ENCODE measurements at regions not wholly inside any gene's neighbourhood (a gene's known extent, or its start where the extent isn't known, plus 50 kb on each side); places are given as distances from the start of the nearest gene placed in this dataset.

DNA sequence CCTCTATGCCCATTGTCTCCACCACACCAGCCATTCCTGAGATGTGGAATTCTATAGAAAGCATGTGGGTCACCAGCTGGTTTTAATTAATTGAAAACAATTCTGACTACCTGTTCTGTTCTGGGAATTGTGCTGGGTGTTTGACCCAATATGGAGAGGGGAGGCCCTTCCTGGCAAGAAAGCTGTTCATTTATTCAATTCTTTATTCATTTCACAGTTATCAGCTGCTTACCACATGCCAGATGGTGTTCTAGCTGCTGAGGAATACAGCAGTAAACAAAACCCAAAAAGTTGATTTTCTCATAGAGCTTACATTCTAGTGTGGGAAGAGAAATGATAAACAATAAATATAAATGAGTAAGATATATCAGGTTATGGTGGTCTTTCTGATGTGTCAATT, 296.1 kb upstream of the RASGRP1 start:
- TF ChIP-seq ZNF274 (IDR thresholded peaks at IDR 0.05; ENCODE audit: low read depth, low read length), result no peak

DNA sequence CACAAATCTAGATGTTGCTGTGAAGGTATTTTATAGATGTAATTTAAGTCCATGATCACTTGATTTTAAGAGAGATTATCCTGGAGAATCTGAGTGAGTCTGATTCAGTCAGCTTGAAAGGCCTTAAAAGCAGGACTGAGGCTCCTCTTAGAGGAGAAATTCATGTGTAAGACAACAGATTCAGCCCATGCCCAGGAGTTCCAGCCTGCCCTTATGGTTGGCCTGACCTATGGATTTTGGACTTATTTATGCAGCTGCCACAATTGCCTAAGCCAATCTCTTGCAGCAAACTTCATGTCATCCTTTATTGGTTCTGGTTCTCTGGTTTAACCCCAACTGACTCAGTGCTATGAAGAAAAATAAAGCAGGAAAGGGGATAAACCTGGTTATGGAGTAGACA, 296.5 kb upstream of the RASGRP1 start:
- no peak overlapping the region for H3K4me3 ChIP-seq (ENCODE audit: low read length)
- no peak for TF ChIP-seq ZNF274 (IDR thresholded peaks at IDR 0.05; ENCODE audit: low read depth, low read length)

More for the DNA sequence above, 296.1 kb upstream of the RASGRP1 start:
- no peak overlapping the region for H3K4me3 ChIP-seq (ENCODE audit: low read length)

DNA sequence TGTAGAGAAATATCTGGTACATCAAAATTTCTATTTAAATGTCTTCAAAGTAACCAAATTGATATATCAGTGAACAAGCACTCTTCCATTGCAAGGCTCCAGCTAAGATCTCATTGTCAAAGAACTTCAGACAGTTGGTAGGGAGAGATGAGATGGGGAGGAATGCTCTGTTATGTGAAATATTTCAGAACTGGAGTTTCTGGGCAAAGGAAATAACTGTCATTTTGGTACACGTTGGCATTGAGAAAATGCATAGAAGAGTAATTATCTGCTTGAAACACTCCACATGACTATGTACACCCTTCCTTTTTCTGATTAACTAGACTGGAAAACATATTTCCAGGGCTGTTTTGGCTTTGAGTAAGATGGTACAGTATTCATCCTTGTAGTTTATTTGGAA, 297.5 kb upstream of the RASGRP1 start:
- TF ChIP-seq ZNF274 (IDR thresholded peaks at IDR 0.05; ENCODE audit: low read depth, low read length), result no peak
- H3K4me3 ChIP-seq (ENCODE audit: low read length), result no peak overlapping the region

DNA sequence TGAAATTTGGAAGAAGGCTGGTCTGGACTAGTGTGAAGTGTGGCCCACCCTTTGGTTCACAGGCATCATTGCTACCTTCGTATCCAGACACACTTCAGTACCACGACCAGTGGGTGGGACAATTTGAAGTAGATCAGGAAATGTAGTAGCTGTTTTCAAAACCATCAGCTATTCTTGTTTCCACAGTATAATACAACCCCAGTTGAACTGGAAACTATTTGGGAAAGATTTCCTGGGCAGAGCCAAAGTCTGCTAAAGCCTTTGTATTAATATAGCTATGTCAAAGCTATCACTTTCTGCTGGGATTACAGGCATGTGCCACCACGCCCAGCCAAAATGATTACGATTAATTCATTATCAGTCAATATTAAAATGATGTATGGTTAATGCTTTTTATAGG, 298.8 kb upstream of the RASGRP1 start:
- H3K4me3 ChIP-seq (ENCODE audit: low read length), result no peak overlapping the region
- TF ChIP-seq ZNF274 (IDR thresholded peaks at IDR 0.05; ENCODE audit: low read depth, low read length), result no peak

DNA sequence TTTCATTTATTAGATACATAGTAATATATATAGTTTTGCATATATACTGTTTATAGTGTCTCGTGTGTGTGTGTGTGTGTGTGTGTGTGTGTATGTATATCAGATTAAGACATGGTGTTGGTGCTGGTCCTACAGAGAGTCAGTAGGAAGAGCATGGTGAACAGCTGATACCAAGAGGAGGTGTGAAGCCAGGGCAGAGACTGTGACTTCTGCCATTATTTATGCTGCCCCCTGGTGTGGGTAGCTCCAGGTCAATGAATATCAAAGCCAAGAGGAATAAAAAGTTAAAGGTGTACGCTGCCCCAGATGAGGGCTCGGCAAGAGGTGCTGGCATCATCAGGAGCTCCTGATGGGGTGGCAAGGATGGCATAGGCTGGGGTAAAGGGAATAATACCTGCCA, 299.5 kb upstream of the RASGRP1 start:
- no peak for TF ChIP-seq ZNF274 (IDR thresholded peaks at IDR 0.05; ENCODE audit: low read depth, low read length)
- no peak overlapping the region for H3K4me3 ChIP-seq (ENCODE audit: low read length)

DNA sequence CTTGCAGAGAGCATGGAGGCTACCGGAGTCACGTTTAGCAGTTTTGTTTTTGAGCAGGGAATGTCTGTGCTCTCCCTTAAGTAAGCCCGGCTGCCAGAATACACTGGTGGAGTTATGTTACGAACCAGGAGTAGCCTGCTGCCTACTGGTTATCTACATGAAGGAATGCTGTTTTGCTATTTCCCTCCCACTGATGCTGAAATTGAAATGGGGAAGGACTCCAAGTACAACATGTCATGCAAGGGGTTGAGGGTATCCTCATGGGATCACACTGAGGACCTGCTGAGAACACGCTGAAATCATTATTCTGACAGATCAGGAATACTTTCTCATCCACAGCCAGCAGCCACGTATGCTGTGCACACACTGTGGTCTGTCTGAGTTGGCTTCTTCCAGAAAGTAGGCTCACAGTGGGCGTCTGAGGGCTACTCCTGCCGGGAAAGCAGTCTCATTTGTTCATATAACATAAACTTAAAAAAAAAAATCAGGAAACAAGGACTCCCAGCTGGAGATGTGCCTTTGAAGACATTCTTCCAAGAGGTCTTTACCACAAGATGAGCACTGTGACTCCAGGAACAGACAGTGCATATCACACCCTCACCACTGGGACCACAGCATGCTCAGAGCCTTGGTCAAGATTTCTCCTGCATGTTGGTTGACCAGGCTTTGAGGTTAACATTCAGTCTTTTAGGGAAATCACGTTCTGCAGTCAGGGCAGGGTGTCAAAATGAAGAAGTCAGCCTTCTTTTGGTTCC, 300.4 kb upstream of the RASGRP1 start:
- TF ChIP-seq ZNF274 (IDR thresholded peaks at IDR 0.05; ENCODE audit: low read depth, low read length), result no peak

DNA sequence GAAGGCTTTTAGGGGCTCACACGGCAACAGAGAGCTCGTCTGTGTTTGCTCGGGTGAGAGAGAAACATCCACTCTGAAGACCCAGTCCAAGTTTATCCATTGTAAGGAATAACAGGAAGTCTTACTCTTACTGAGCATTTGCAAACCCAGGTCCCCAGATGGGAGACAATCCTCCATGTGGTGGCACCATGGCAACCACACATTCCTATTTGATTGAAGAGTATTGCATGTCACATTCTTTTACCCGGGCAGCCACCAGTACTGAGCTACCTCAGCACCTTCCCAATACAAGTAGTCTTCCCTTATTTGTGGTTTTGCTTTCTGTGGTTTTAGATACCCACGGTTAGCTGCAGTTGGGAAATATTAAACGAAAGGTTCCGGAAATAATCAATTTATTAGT, 302.9 kb upstream of the RASGRP1 start:
- H3K4me3 ChIP-seq (ENCODE audit: low read length), result no peak overlapping the region
- TF ChIP-seq ZNF274 (IDR thresholded peaks at IDR 0.05; ENCODE audit: low read depth, low read length), result no peak

More for the DNA sequence above, 300.4 kb upstream of the RASGRP1 start:
- H3K4me3 ChIP-seq (ENCODE audit: low read length), result no peak overlapping the region

DNA sequence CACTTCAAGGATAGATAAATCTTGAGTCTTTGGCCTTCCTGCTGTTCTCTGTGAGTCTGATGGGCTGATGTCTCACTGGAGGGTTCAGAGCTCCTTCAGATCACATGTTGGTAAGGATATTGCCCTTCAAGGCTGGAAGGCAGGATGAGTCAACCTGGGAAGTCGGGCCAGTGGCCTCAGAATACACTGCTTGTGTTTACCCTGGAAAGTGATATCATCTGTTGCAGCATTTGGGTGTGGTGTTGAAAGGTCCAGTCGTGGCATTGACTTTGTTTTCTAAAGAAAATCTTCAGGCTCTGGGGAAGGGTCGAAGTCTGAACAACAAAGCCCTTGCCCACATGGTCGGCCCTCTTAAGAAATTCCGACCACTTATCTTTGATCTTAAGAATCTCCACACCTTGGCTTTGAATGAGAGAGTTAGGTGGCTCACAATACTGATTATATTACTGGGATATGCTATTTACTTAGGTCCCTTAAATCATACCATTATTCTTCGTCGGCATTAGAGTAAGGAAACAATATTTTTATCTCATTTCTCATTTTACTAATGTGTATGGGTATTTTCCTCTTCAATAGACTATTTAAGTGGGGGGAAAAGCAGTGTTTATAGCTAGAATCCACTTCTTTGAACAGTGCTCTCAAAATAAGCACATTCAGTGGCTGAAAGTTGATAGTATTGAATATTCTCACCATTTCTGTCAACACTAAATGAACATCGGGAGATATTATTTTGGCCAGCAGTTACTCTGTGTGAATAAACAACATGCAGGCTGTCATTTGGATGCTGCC, 303.9 kb upstream of the RASGRP1 start:
- no peak overlapping the region for H3K4me3 ChIP-seq (ENCODE audit: low read length)
- TF ChIP-seq ZNF274 (IDR thresholded peaks at IDR 0.05; ENCODE audit: low read depth, low read length), result no peak

DNA sequence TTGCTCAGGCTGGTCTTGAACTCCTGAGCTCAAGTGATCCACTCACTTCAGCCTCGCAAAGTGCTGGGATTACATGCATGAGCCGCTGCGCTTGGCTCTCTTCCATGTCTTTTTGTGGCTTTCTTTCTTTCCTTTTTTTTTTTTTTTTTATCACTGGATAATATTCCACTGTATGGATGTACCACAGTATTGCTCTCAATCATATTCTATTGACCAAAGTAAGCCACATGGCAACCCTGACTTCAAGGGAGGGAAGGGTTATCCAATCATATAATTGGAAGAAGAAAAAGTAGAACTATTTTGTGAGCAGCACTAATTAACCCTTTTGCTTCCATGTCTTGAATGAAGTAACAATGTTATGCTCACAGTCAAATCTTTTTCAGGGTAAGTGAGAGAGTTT, 307.0 kb upstream of the RASGRP1 start:
- H3K4me3 ChIP-seq (ENCODE audit: low read length), result no peak overlapping the region
- TF ChIP-seq ZNF274 (IDR thresholded peaks at IDR 0.05; ENCODE audit: low read depth, low read length), result no peak

DNA sequence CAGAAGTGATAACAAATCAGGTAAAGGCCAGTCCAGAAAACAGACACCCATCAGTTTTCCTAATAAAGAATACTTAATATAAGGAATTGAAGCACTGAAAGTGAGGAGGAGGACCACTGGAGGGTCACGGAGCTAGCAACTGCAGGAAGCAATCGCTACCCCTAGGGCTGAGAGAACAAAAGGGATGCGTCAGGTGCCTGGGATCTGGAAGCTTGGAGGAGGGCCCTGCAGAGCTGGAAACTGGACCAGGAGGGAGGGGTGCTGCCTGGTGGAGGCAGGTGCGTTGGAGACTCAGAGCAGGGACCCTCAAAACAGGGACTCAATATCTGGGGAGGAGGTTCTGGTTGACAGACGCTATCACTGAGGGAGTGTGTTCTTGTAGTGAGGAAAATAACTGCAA, 308.1 kb upstream of the RASGRP1 start:
- TF ChIP-seq ZNF274 (IDR thresholded peaks at IDR 0.05; ENCODE audit: low read depth, low read length), result no peak
- no peak overlapping the region for H3K4me3 ChIP-seq (ENCODE audit: low read length)

DNA sequence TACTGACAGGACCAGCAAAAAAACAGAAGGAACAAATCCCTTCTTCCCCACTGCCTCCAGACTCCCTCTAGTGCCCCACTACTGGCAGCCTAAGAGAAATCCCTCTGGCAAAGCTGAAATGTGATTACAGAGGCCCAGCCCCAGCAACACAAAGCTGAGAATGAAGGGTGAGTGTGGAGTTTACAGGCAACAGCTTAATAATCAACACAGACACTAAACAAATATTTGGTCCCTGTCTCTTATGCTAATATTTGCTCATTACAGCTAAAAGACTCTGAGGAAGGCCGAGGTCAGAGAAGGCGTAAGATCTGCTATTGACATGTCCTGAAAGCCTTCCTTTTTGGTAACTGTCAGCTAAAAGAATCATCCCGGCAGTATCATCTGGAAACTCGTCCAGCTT, 308.5 kb upstream of the RASGRP1 start:
- H3K4me3 ChIP-seq (ENCODE audit: low read length), result no peak overlapping the region
- TF ChIP-seq ZNF274 (IDR thresholded peaks at IDR 0.05; ENCODE audit: low read depth, low read length), result no peak

DNA sequence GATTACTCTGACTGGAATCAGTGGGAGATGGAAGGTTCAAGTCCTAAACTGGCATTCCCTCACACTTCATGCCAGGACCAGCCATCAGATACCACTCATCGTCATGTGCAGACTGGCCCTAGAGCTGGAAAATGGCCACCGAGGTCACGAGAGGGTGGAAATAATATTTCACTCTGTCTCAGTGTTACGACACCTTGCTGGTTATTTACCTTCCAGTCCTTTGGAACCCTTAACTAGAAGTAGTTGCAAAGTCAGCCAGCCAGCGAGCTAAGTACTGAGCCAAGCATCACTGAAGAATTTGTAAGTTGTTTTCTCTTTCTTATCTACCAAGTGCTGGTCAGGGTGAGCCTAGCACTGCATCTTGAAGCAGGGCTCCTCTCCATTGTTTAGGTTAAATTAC, 309.9 kb upstream of the RASGRP1 start:
- no peak for TF ChIP-seq ZNF274 (IDR thresholded peaks at IDR 0.05; ENCODE audit: low read depth, low read length)
- no peak overlapping the region for H3K4me3 ChIP-seq (ENCODE audit: low read length)

DNA sequence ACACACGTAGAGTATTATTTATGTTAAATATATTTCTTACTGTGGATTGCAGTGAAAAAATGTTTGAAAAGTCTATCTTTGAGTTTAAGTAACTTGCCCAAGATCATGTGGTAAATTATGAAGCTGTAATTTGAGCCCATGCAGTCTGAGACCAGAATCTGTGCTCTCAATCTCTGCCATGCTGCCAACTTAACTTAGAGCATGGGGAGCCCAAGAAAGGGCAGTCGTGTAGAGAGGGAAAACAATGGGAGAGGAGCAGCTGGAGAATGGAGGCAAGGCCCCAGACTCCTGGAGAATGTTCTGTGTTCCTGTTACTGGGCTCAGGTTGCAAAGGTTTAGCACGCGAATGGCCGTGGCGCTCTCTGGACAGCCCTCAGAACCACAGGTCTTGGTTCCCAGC, 311.6 kb upstream of the RASGRP1 start:
- TF ChIP-seq ZNF274 (IDR thresholded peaks at IDR 0.05; ENCODE audit: low read depth, low read length), result no peak
- no peak overlapping the region for H3K4me3 ChIP-seq (ENCODE audit: low read length)

DNA sequence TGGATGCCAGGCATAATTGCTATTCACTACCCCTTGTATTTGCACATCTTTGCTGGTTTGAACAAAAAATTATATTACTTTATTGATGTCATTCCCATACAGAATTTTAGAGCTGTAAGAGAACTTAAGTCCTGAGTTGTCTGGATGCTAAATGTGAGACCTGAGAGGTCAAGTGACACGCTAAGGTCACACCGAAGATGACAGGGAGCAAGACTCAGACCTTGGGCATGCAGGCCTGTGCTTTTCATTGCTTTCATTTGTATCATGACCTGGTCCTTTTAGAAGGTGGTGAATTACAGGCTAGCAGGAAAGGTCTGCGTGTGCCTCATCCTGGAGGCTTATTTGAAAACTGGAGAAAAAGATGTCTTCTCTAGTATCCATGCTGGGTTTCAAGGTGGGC, 312.0 kb upstream of the RASGRP1 start:
- no peak for TF ChIP-seq ZNF274 (IDR thresholded peaks at IDR 0.05; ENCODE audit: low read depth, low read length)
- no peak overlapping the region for H3K4me3 ChIP-seq (ENCODE audit: low read length)

DNA sequence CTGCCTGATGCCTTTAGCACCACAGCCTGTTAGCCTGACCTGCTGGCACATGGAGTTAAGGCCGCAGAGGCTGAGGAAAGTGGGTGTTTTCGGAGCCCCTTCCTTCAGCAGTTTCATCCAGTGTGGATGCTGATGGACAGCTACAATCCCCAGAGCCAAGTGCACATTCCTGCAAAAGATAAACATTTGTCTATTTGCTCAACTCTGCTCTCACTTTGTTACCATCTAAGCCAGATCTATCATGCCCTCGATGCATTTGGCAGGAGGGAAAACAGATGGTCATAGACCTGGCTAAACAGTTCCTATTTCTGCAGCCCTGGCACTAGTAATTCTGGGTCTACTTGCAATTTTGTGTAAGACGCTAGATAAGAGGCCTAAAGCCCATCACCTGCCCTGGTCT, 312.9 kb upstream of the RASGRP1 start:
- TF ChIP-seq ZNF274 (IDR thresholded peaks at IDR 0.05; ENCODE audit: low read depth, low read length), result no peak
- H3K4me3 ChIP-seq (ENCODE audit: low read length), result no peak overlapping the region
